ENCODE measurements at regions not wholly inside any gene's neighbourhood (a gene's known extent, or its start where the extent isn't known, plus 50 kb on each side); places are given as distances from the start of the nearest gene placed in this dataset.

DNA sequence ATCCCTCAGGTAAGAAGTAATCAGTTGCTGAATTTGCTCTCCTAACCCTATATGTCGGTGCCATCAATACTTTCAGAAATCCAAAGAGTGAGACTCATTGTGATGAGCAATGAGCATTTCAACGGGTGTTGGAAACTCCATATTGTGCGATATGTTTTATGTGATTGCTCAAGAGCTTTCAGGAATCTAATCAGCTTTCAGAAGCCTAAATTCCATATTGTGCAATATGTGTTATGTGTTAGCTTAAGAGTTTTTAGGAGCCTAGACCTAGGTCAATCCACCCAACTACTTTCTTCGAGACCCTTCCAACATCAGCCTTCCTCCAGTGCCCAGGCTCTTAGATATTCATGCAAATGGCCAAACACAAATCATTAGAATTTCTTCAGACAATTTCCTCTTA is 277.3 kb downstream of the DSC3 start:
- no peak overlapping the region for H3K27ac ChIP-seq
- no peak for TF ChIP-seq CTCF (IDR thresholded peaks at IDR 0.05)
- no peak for TF ChIP-seq ZFX (IDR thresholded peaks at IDR 0.05; ENCODE audit: borderline replicate concordance)

GRCh38 chr18:30763902-30764350 is 278.6 kb downstream of the DSC3 start:
- H3K27ac ChIP-seq = no peak overlapping the region
- no peak for TF ChIP-seq CTCF (IDR thresholded peaks at IDR 0.05)
- TF ChIP-seq ZFX (IDR thresholded peaks at IDR 0.05; ENCODE audit: borderline replicate concordance) = no peak

DNA sequence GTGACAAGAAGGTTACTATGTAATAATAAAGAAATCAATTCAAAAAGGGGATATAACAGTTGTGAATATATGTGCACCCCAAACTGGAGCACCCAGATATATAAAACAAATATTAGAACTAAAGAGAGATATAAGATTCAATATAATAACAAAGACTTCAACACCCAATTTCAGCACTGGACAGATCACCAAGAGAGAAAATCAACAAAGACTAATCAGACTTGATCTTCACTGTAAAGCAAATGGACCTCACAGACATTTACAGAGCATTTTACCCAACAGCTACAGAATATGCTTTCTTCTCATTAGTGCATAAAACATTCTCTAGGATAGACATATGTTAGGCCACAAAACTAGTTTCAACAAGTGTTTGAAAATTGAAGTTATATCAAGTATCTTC is 287.7 kb downstream of the DSC3 start:
- H3K27ac ChIP-seq = no peak overlapping the region
- TF ChIP-seq ZFX (IDR thresholded peaks at IDR 0.05; ENCODE audit: borderline replicate concordance) = no peak
- no peak for TF ChIP-seq CTCF (IDR thresholded peaks at IDR 0.05)

DNA sequence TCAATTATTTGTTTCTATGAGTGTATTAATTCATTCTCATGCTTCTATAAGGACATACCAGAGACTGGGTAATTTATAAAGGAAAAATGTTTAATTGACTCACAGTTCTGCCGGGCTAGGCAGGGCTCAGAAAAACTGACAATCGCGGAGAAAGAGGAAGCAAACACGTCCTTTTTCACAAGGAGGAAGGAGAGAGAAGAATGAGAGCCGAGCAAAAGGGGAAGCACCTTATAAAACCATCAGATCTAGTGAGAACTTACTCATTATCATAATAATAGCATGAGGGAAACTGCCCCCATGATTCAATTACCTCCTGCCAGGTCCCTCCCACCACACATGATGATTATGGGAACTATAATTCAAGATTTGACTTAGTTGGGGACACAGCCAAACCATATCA is 294.0 kb downstream of the DSC3 start:
- no peak overlapping the region for H3K27ac ChIP-seq
- TF ChIP-seq ZFX (IDR thresholded peaks at IDR 0.05; ENCODE audit: borderline replicate concordance) = no peak
- no peak for TF ChIP-seq CTCF (IDR thresholded peaks at IDR 0.05)

DNA sequence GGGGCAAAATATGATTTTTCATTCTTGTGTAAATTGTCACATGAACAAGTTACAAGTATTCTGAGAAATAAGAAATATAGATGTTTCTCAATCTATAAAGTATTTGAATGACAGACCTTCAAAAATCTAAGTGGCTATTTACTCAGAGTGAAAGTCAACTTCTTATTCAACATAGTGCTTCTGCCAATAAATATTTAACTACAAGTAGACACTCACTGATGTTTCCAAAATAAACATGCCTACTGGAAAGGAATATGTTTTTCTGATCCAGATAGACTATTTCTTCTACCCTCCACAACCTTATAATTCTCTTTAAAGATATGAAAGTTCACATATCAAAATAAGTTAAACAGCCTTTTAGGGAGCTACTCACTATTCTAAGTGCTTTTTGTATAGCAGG is 296.3 kb downstream of the DSC3 start:
- TF ChIP-seq CTCF (IDR thresholded peaks at IDR 0.05) (no peak), ZFX (IDR thresholded peaks at IDR 0.05; ENCODE audit: borderline replicate concordance) (no peak)
- H3K27ac ChIP-seq = no peak overlapping the region

GRCh38 chr18:30743033-30743432 is 299.5 kb downstream of the DSC3 start:
- TF ChIP-seq CTCF (IDR thresholded peaks at IDR 0.05) (no peak), ZFX (IDR thresholded peaks at IDR 0.05; ENCODE audit: borderline replicate concordance) (no peak)
- H3K27ac ChIP-seq = no peak overlapping the region

DNA sequence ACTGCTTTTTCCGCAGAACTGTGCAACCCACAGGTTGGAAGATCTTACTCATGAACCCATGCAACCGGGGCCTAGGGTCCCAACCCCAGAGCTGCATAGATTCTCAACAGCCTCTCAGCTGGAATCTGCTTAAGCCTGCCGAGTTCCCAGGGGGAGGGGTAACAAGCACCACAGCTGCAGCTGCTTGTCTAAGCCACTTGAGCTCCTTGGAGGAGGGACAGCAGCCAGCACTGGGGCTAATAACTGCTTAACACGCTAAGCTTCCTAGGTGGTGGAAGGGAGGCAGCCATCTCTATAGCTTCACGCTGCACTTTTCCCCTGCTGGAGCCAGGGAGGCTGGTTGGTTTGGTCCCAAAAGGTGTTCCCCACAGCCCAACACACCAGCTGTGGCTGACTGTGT is 311.6 kb downstream of the DSC3 start:
- TF ChIP-seq CTCF (IDR thresholded peaks at IDR 0.05) (no peak), ZFX (IDR thresholded peaks at IDR 0.05; ENCODE audit: borderline replicate concordance) (no peak)
- H3K27ac ChIP-seq = no peak overlapping the region
